ENCODE measurements at regions not wholly inside any gene's neighbourhood (a gene's known extent, or its start where the extent isn't known, plus 50 kb on each side); places are given as distances from the start of the nearest gene placed in this dataset.

DNA sequence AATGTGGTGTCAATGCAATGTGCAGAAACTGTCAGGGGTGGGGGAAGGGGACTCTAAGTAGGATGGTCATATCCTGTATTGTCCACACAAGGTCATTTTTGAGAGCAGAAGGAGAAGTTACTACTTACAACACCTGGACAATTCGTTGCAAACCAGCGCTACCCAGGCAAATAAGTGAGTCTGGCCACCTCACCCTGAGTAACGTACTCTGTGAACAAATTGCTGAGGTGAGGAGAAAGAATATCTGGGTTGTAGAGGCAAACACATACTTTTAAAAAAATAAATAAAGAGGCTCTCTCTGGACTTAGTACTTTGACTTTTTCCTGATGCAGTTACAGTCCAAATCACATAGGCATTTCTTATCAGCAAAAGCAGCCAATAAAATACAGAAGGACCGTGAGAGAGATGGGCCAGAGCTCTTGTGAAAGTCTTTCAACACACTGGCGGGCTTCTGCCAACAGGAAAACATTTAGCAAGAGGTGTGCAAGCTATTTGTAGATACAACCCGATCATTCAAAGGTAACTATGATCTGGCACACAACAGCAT lies 268.2 kb upstream of the ID2 start:
- TF ChIP-seq CTCF (IDR thresholded peaks at IDR 0.05; ENCODE audit: poor library complexity, severe bottlenecking) (no peak), POLR2AphosphoS5 (IDR thresholded peaks at IDR 0.05) (no peak), RAD21 (conservative IDR thresholded peaks at IDR 0.05) (no peak), EZH2 (IDR thresholded peaks at IDR 0.05; ENCODE audit: borderline replicate concordance, insufficient read depth, low read length, poor library complexity, severe bottlenecking) (no peak), EP300 (conservative IDR thresholded peaks at IDR 0.05; ENCODE audit: poor library complexity, severe bottlenecking) (no peak)

Data from neural cell (in vitro differentiated cells).